ENCODE measurements at regions not wholly inside any gene's neighbourhood (a gene's known extent, or its start where the extent isn't known, plus 50 kb on each side); places are given as distances from the start of the nearest gene placed in this dataset.

DNA sequence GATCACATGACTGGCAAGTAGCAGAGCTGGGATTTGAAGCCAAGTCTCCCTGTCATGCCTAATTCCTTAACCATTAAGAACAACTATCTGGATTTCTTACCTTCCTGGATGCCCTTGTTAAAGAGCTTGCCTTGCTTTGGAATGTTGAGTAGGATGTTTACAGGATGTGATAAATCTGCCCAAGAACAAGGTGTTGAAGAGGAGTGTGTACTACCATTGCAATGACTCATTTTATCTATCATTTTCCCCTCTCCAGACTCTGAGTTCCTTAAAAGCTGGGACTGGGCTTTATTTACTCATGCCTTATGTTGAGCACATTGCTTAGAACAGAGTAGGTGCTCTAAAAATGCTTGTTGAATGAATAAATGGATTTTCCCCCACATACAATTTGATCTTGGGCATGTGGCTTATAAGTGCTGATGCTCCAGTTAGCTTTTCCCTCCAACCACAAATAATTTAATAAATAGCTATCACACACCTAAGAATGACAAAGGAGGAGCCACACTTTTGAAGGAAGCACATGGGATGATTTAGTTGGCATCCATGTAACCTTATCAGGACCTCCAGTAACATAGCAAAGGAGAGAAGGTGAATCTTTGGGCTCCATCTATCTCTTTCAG is 268.6 kb upstream of the SESN3 start:
- no peak overlapping the region for H3K4me3 ChIP-seq (ENCODE audit: low read depth, low read length)
- TF ChIP-seq, protein P1, sequence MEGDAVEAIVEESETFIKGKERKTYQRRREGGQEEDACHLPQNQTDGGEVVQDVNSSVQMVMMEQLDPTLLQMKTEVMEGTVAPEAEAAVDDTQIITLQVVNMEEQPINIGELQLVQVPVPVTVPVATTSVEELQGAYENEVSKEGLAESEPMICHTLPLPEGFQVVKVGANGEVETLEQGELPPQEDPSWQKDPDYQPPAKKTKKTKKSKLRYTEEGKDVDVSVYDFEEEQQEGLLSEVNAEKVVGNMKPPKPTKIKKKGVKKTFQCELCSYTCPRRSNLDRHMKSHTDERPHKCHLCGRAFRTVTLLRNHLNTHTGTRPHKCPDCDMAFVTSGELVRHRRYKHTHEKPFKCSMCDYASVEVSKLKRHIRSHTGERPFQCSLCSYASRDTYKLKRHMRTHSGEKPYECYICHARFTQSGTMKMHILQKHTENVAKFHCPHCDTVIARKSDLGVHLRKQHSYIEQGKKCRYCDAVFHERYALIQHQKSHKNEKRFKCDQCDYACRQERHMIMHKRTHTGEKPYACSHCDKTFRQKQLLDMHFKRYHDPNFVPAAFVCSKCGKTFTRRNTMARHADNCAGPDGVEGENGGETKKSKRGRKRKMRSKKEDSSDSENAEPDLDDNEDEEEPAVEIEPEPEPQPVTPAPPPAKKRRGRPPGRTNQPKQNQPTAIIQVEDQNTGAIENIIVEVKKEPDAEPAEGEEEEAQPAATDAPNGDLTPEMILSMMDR (IDR thresholded peaks at IDR 0.05; ENCODE audit: insufficient read depth, low read length, missing control alignments) = no peak
- ChIA-PET POLR2A (interaction anchor here (1.0 to 1.6 kb wide), 4 partner anchors 13 to 268 kb away, joined by 3 to 5 read pairs (median 4); partner anchors contain the start of gene SESN3), CTCF (interaction anchor here (0.8 to 1.9 kb wide), 3 partner anchors 9 to 266 kb away, joined by 3 to 15 read pairs (median 4); no protein-coding TSS in a partner anchor)
- DNase-seq (ENCODE audit: low read depth, low spot score) = peak; percentile 51

DNA sequence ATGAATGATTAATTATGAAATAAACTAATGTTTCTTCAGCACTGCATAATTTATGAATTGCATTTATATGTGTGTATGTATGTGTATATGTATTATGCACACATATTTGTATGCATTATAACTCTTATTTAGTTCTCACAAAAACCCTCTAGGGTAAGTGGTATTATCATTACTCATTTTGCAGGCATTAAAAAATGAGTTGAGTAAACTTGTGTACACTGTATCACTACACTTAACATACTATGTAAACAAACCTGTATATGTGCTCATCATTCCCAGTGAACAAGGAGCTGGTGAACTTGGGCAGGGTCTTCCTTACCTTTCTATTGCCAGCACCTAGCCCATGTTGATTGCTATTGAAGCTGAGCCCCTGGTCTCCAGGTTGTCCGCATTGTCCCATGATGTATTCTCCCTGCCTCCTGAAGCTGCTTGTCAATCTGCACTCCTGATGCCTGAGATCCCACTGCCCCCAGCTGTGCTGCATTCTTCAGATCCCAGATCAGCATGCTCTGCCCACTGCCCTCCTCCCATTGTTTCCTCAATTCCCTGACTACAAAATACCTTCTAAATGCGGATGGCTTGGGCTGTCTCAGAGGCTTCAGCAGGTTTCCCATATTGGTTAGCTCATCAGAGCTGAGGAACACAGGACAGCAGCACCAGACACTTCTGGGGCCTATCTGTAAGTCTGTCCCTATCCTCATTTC is 267.9 kb upstream of the SESN3 start:
- no peak for DNase-seq (ENCODE audit: low read depth, low spot score)
- no peak overlapping the region for H3K4me3 ChIP-seq (ENCODE audit: low read depth, low read length)
- TF ChIP-seq, protein P1 (IDR thresholded peaks at IDR 0.05; ENCODE audit: insufficient read depth, low read length, missing control alignments) = no peak
- ChIA-PET POLR2A (interaction anchor here (1.0 to 1.6 kb wide), 3 partner anchors 14 to 268 kb away, joined by 3 to 5 read pairs (median 4); partner anchors contain the start of gene SESN3), CTCF (interaction anchor here (0.5 to 1.9 kb wide), 4 partner anchors 9 to 398 kb away, joined by 3 to 15 read pairs (median 4); no protein-coding TSS in a partner anchor)

DNA sequence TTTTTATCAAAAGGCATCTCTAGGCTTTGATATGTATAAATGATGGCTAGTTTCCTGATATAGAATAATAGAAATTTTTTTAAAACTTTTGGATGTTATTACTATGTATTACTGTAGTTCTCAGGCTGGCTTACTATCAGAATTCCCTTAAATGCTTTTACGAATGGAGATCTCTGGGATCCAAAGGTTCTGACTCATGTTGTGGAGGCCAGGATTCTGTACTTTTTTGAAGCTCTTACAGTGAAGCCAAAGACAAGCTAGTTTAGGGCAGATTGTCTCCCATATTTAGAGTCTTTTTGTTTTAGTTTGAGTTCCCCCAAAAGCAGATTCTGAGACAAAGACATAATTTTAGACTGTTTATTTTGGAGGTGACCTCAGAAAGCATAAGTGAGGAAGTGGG is 265.9 kb upstream of the SESN3 start:
- H3K4me3 ChIP-seq (ENCODE audit: low read depth, low read length) = no peak overlapping the region
- ChIA-PET CTCF (no interaction called here), POLR2A (no interaction called here)
- DNase-seq (ENCODE audit: low read depth, low spot score) = no peak
- TF ChIP-seq, protein P1 (IDR thresholded peaks at IDR 0.05; ENCODE audit: insufficient read depth, low read length, missing control alignments) = no peak

DNA sequence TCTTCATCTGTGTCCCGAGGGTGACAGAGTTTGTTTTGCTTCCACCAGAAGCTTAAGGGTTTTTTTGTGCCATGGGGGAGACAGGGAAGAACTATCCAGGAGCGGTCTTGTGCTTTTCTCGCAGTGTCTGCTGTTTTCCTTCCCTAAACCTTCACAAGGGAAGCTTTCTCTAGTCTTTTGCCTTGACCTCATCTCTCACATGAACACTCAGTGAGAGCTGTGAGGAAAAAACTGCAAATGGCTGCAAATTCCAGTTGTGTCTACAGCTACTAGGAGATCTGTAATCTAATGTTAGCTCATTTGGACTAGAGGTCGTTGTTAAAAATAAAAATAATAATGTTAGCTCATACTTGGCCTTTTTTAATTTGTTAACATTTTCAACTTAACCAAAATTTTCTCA is 264.7 kb upstream of the SESN3 start:
- no peak for DNase-seq (ENCODE audit: low read depth, low spot score)
- ChIA-PET CTCF (interaction anchor here (0.9 to 1.3 kb wide), 2 partner anchors 11 to 341 kb away, joined by 3 read pairs; no protein-coding TSS in a partner anchor), POLR2A (interaction anchor here (0.6 kb wide), 1 partner anchor 11 kb away, joined by 3 read pairs; no protein-coding TSS in a partner anchor)
- H3K4me3 ChIP-seq (ENCODE audit: low read depth, low read length) = no peak overlapping the region
- TF ChIP-seq, protein P1 (IDR thresholded peaks at IDR 0.05; ENCODE audit: insufficient read depth, low read length, missing control alignments) = no peak

DNA sequence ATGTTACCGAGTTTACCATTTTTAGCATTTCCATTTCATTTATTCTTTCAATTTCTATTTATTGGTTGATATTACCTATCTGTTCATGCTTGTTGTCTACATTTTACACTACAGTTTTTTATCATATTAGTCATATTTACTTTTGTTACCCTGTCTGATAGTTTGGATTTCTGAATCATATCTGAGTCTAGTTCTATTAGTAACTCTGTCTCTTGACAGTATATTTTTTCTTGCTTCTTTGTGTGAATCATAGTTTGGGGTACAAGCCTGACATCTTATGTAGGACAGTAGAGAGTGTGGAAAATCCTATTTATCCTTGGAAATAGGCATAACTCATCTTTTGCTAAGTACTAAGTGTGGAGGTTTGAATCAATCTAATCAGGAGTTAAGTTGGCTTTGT is 263.9 kb upstream of the SESN3 start:
- H3K4me3 ChIP-seq (ENCODE audit: low read depth, low read length) = no peak overlapping the region
- POLR2A ChIA-PET = no interaction called here
- DNase-seq (ENCODE audit: low read depth, low spot score) = no peak
- CTCF ChIA-PET = no interaction called here
- TF ChIP-seq, protein P1 (IDR thresholded peaks at IDR 0.05; ENCODE audit: insufficient read depth, low read length, missing control alignments) = no peak

DNA sequence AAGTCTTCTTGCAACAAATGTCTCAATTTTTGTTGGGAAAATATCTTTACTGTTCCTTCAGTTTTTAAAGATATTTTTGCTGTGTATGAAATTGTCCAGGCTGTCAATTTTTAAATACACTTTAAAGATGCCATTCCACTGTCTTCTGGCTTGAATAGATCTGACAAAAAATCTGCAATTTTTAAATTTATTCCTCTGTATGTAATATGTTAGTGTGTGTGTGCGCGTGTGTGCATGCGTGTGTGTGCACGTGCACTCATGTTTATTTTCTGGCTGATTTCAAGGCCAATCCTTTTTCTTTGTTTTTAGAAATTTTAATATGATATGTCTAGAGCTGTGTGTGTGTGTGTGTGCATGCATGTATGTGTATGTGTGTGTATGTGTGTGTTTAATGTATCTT is 263.2 kb upstream of the SESN3 start:
- CTCF ChIA-PET = no interaction called here
- H3K4me3 ChIP-seq (ENCODE audit: low read depth, low read length) = no peak overlapping the region
- no peak for DNase-seq (ENCODE audit: low read depth, low spot score)
- POLR2A ChIA-PET = no interaction called here
- TF ChIP-seq, protein P1 (IDR thresholded peaks at IDR 0.05; ENCODE audit: insufficient read depth, low read length, missing control alignments) = no peak
